Fibroblast of skin of left biceps (primary cell): ENCODE measurements at regions not wholly inside any gene's neighbourhood (a gene's known extent, or its start where the extent isn't known, plus 50 kb on each side); places are given as distances from the start of the nearest gene placed in this dataset.
"Not testable (repeated sequence)": the region's sequence is repeated elsewhere in the genome, so short reads cannot be mapped to it uniquely, and the experiment has no call there.

Experiments
- DNase-seq, 2 experiments: peaks; one replicate each; pipeline ENCODE4 v3.0.0-alpha.2; 2013; ENCODE audit warnings: low read depth in 2 of 2

- no peak for DNase-seq
Measured at GRCh38 chr21:18550361-18550760, 146.8 kb upstream of the TMPRSS15 start.

GRCh38 chr21:18553786-18554185 lies 150.2 kb upstream of the TMPRSS15 start:
- DNase-seq, result no peak

GRCh38 chr21:18567770-18568169 lies 164.2 kb upstream of the TMPRSS15 start:
- not testable (repeated sequence) for DNase-seq

DNA sequence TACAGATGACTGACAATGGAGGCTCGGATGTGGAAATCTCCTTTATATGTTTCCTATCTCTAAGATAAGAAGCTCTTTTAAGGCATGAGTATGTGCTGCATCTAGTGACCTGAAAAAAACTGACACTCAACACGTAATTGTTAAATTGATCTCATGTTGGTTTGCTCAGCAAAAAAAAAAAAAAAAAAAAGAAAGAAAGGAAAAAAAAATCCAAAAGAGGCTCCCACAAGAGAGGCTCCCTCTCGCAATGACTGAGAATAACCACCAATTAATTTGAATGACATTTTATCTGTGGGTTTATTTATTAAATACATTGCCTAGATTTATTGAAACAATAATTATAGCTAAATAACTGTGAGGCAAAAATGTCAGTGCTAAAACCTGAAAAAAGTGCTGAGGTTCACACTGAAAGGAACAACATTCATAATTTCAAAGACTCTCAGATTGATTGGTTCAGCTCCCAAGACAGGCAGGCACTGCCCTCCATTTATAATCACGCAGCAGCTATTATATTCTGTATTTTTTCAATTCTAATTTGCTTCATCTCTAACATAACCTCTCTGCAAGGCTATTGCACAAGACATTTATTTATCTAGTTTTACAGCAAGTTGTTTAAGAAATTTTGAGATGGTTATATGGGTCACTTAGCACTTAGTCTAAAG lies 184.5 kb upstream of the TMPRSS15 start:
- no peak for DNase-seq

GRCh38 chr21:18601146-18601545 lies 197.6 kb upstream of the TMPRSS15 start:
- no peak for DNase-seq

GRCh38 chr21:18602711-18603110 lies 199.1 kb upstream of the TMPRSS15 start:
- DNase-seq, result no peak

- DNase-seq, result no peak
Measured at GRCh38 chr21:18603261-18603660, 199.7 kb upstream of the TMPRSS15 start.

- DNase-seq, result no peak
Measured at GRCh38 chr21:18603980-18604379, 200.4 kb upstream of the TMPRSS15 start.

- no peak for DNase-seq
Measured at GRCh38 chr21:18608226-18608625, 204.6 kb upstream of the TMPRSS15 start.

DNA sequence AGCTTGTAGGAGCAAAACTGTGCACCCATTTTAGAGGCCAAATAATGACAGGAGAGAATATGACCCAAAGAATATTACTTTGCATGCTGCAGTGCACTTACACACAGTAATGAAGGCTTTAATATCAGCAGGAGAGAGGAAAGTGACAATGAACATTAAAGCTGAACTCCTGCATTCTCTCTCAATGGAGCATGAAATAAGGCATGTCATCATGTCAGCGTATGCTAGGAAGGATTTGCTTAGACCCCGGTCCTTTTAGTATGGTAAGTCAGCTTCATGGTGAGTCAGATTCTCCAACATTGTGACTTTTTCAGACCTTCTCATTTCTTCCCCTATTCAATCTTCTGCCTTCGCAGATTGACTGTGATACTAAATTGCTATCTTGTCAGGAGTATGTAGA lies 210.7 kb upstream of the TMPRSS15 start:
- no peak for DNase-seq

GRCh38 chr21:18617291-18617690 lies 213.7 kb upstream of the TMPRSS15 start:
- DNase-seq, result no peak

DNA sequence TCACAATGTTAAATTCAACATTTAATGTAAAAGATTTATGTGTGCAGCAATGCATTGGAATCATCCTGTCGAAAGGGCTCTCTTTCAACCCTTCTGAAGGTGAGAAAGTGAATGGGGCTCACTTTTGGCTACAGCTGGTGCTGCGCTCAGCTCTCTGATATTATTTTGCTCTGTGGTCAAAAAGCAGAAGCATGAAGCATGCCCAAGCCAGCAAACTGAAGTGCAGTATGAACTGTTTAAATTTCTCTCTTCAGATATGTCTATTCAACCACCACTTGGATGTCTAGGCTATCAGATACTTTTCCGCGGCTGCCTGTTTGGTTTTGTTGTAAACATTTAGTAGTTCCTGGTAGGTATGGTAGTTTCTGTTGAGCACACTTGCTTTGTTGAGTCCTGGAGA lies 216.9 kb upstream of the TMPRSS15 start:
- DNase-seq, result no peak

GRCh38 chr21:18622383-18622782 lies 218.8 kb upstream of the TMPRSS15 start:
- no peak for DNase-seq

DNA sequence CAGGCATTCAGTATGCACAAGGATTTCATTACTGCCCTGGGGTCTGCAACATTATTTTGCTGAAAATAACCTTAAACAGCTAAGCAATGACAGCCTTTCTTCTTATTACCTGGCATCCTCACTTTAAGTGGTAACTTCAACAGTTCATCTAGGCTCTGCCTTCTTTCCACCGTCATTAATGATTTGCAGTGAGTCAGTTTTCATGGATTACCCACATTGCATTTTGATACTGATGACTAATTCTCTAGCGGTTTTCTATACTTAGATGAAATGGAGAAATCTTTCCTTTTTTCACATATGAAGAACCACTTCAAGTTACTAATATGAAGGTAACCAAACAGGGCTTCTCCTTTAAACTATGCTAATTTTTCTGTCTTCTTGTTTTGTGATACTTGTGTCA lies 226.9 kb upstream of the TMPRSS15 start:
- DNase-seq, result no peak

- no peak for DNase-seq
Measured at GRCh38 chr21:18636897-18637296, 233.3 kb upstream of the TMPRSS15 start.

- no peak for DNase-seq
Measured at GRCh38 chr21:18646116-18646515, 242.5 kb upstream of the TMPRSS15 start.

- DNase-seq, result no peak
Measured at GRCh38 chr21:18655931-18656330, 252.3 kb upstream of the TMPRSS15 start.

- no peak for DNase-seq
Measured at GRCh38 chr21:18661842-18662241, 258.3 kb upstream of the TMPRSS15 start.

DNA sequence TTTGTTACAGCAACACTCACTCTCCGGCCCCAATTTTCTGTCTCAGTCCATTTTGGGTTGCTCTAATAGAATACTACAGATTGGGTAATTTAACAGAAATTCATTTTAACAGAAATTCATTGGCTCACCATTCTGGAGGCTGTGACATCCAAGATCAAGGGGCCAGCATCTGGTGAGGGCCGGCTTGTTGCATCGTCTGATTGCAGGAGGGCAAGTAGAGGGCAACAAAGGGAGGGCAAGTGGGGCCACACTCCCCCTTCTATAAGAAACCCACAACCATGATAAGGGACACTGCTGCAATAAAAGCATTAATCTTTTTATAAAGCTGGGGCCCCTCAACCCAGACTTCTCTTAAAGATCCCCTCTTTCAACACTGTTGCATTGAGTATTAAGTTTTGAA lies 260.1 kb upstream of the TMPRSS15 start:
- no peak for DNase-seq

GRCh38 chr21:18666725-18667124 lies 263.1 kb upstream of the TMPRSS15 start:
- no peak for DNase-seq

- no peak for DNase-seq
Measured at GRCh38 chr21:18673789-18674188, 270.2 kb upstream of the TMPRSS15 start.

GRCh38 chr21:18677632-18678031 lies 274.0 kb upstream of the TMPRSS15 start:
- DNase-seq, result no peak

GRCh38 chr21:18705971-18706370 lies 302.4 kb upstream of the TMPRSS15 start:
- DNase-seq, result no peak

GRCh38 chr21:18711662-18712061 lies 308.1 kb upstream of the TMPRSS15 start:
- no peak for DNase-seq
